Natural killer cell treated with Interleukin-12 subunit alpha and Interleukin-12 subunit beta and Interleukin-15 and Interleukin-18, amount 100 ng/mL, for 72 hours (primary cell): ENCODE measurements at regions not wholly inside any gene's neighbourhood (a gene's known extent, or its start where the extent isn't known, plus 50 kb on each side); places are given as distances from the start of the nearest gene placed in this dataset.

ENCODE experiments used
- ATAC-seq, 2 donors: fragments of 150-1000 bp; cut with Tn5 transposase in 1 of 2; sonication (Bioruptor Pico), chemical (Tn5 transposase) in 1 of 2; 2 replicates each; pipeline ENCODE4 v1.10.0; 2021
- DNase-seq: peaks from one replicate; pipeline ENCODE4 v3.0.0; 2022; ENCODE audit warnings: low spot score
- H3K27ac Mint-ChIP-seq, 2 donors: 1 replicate in 1 of 2; 2 replicates in 1 of 2; pipeline ENCODE4 v1.8.0; 2022; ENCODE audit warnings: mixed read lengths in 2 of 2, mild to moderate bottlenecking in 1 of 2, moderate library complexity in 1 of 2
- H3K27me3 Mint-ChIP-seq, 2 donors: 1 replicate in 1 of 2; 2 replicates in 1 of 2; pipeline ENCODE4 v1.8.0; 2022; ENCODE audit warnings: mixed read lengths in 2 of 2
- H3K36me3 Mint-ChIP-seq: one replicate; pipeline ENCODE4 v1.8.0; 2022; ENCODE audit warnings: mixed read lengths
- H3K4me1 Mint-ChIP-seq, 2 donors: 1 replicate in 1 of 2; 2 replicates in 1 of 2; pipeline ENCODE4 v1.8.0; 2022; ENCODE audit warnings: low read depth in 2 of 2, mixed read lengths in 2 of 2, mild to moderate bottlenecking in 1 of 2
- H3K4me3 Mint-ChIP-seq: one replicate; pipeline ENCODE4 v1.8.0; 2022; ENCODE audit warnings: mixed read lengths
- H3K9me3 Mint-ChIP-seq: 2 replicates; pipeline ENCODE4 v1.8.0; 2022; ENCODE audit warnings: mixed read lengths

DNA sequence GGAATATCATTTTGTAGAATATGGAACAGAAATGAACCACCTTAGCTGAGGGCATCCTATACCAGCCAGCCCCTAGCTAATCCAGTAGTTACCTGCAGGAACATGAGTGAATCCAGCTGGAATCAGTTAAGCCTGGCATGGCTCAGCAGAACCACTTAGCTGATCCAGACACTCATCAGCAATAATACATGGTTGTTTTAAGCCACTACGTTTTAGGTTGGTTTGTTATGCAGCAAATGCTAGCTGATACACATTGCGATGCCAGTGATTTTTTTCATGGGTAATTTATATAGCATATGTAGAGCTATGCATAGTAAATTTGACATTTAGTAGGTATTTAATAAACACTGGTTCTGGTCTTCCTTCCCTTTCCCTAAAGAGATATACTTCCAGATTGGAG is 201.9 kb upstream of the JAG1 start:
- Mint-ChIP-seq H3K36me3 (no peaks in the 10 kb centered on the region), H3K27me3 (no peaks in the 10 kb centered on the region), H3K27ac (no peak overlapping the region), H3K4me1 (no peaks in the 10 kb centered on the region), H3K9me3 (no peaks in the 10 kb centered on the region), H3K4me3 (no peak overlapping the region)
- DNase-seq: no peak
- no peak for ATAC-seq

DNA sequence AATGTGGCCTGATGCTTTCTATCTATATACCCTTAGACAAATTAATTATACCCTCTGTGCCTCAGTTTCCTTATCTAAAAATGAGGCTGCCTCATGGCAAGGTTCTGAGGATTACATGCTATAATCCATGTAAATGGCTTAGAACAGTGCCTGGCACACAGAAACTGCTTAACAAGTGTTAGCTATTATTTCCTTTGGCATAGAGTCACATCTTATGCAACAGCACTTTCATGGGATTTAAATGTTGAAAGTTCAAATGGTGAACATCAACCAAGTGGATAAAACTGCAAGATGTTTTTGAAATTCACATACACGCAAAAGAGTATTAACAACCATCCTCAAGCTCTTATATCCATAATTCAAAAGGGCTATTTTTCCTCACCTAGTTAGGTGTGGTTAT is 202.8 kb upstream of the JAG1 start:
- Mint-ChIP-seq H3K27me3 (no peaks in the 10 kb centered on the region), H3K9me3 (no peaks in the 10 kb centered on the region), H3K4me1 (no peaks in the 10 kb centered on the region), H3K36me3 (no peaks in the 10 kb centered on the region), H3K27ac (no peak overlapping the region), H3K4me3 (no peak overlapping the region)
- DNase-seq: no peak
- no peak for ATAC-seq

DNA sequence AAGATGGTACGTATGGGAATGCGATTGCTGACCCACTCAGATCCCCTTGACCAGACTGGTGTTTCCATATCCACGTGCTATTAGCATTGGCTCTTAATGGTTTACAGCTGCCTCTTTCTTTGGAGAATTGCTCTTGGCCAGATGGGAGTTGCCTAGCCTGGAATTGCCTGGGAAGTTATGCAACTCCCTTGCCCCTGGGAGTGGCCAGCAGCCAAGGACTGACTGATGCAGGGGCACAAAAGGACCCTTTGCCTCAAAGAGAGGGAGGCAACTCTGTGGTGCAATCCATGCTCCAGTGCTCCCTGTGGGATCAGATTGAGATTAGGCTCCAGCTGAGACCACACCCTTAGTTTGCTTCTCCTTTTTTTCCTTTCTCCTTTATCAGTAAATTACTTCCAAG is 203.5 kb upstream of the JAG1 start:
- no peak overlapping the region for H3K4me3 Mint-ChIP-seq
- no peak for ATAC-seq
- H3K4me1 Mint-ChIP-seq: no peaks in the 10 kb centered on the region
- no peaks in the 10 kb centered on the region for H3K9me3 Mint-ChIP-seq
- no peak overlapping the region for H3K27ac Mint-ChIP-seq
- no peak for DNase-seq
- no peaks in the 10 kb centered on the region for H3K27me3 Mint-ChIP-seq
- no peaks in the 10 kb centered on the region for H3K36me3 Mint-ChIP-seq

DNA sequence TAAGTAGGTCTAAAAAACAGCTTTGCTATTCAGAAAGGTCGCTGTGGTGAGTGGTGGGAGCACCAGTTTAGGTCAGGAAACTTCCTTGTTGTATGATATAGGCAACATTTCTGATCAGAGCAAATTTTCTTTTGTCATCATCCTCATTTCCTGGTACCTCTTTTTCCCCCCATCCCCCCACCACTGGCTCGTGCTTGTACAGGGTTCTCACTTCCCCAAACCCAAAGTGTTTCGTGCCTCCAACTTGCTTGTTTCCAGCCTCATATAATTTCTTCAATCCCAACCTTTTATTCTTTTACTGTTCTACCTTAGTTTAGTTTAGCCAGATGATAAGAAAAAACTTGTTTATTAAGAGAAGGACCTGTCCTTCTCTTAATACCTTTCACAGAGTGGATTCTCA is 209.4 kb upstream of the JAG1 start:
- Mint-ChIP-seq H3K4me3 (no peak overlapping the region), H3K9me3 (no peaks in the 10 kb centered on the region), H3K27me3 (peaks cover 0 to 3% of the 10 kb centered on the region in 2 donors), H3K27ac (no peak overlapping the region), H3K36me3 (no peaks in the 10 kb centered on the region), H3K4me1 (no peaks in the 10 kb centered on the region)
- no peak for ATAC-seq
- DNase-seq: no peak

DNA sequence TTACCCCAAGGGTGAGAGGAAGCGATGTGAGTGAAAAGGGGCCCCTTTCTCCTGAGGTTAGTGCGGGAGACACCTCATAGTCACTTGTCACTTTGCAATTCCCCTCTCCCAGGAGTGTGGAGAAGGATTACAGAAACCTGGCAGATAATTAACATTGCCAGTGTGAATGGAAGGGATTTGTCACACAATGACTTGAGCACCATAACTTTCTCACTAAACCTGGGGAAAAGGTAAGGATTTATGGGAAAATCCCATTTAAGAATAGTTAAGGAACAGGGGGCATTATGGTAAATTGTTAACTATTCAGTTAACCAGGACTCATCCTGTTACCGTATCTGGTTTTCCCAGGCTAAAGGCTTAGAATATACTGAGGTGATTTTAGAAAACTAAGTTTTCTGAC is 219.5 kb upstream of the JAG1 start:
- H3K27me3 Mint-ChIP-seq: no peaks in the 10 kb centered on the region

DNA sequence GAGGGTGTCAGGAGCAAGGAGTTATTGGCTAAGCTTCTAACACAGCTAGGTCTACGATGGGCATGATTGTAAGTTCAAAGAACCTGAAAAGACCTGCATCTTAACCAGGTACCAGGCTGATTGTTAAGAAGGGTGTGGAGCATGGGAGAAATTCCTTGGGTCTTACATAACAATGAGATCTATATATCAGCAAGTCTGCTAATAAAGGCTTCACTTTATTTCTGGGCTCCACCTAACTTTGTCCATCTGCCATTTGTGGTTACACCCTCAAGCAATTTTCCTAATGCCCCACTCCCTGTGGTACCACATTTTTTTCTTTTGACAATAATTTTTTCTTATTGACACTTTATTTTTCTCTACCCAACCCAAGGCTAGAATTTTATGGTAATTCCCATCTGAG is 223.5 kb upstream of the JAG1 start:
- no peaks in the 10 kb centered on the region for H3K27me3 Mint-ChIP-seq
- H3K27ac Mint-ChIP-seq: no peak overlapping the region
- H3K4me1 Mint-ChIP-seq: no peaks in the 10 kb centered on the region
- no peak for DNase-seq
- no peaks in the 10 kb centered on the region for H3K36me3 Mint-ChIP-seq
- peaks cover 12% of the 10 kb centered on the region for H3K9me3 Mint-ChIP-seq
- no peak for ATAC-seq
- H3K4me3 Mint-ChIP-seq: no peak overlapping the region

More for the DNA sequence above, 219.5 kb upstream of the JAG1 start:
- no peaks in the 10 kb centered on the region for H3K36me3 Mint-ChIP-seq
- DNase-seq (no peak), ATAC-seq (no peak)
- peaks cover 12% of the 10 kb centered on the region for H3K9me3 Mint-ChIP-seq
- H3K4me1 Mint-ChIP-seq: no peaks in the 10 kb centered on the region
- H3K27ac Mint-ChIP-seq: no peak overlapping the region
- no peak overlapping the region for H3K4me3 Mint-ChIP-seq

DNA sequence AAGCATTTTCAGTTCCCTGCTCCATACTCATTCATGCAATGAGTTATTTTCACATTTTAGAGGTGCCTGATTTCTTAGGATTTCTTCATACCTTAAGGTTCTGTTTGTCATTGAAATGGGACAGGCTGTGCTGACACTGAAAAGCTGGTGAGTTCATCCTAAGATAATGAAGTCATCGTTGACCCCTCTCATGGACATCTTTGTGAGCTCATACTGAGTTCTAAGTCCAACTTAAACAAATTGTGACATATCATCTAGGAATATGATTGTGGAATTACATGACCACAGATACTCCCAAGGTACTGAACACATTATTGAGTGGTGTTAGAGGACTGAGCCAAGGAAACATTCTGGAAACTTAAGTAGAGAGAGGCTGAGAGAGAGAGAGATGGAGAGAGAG is 224.8 kb upstream of the JAG1 start:
- Mint-ChIP-seq H3K36me3 (no peaks in the 10 kb centered on the region), H3K4me1 (no peaks in the 10 kb centered on the region), H3K4me3 (no peak overlapping the region), H3K27ac (no peak overlapping the region), H3K27me3 (no peaks in the 10 kb centered on the region), H3K9me3 (peaks cover 12% of the 10 kb centered on the region)
- DNase-seq: no peak
- no peak for ATAC-seq

DNA sequence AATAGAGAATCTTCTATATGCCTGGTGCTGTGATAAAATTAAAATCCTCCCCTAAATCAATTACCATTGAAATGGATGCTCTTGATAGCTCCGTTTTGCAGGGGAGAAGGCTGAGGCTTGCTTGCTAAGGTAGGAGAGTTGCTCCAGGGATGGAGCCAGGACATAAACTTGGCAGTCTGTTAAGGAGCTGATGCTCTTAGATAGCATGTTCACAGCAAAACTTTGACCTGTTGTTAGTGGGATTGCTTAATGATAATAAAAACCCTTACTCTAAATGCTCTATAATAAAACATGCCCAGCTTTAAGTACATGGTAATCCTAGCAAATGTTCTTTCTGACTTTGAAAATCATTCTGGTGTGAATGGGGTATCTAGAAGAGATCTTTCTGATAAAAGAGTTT is 228.4 kb upstream of the JAG1 start:
- Mint-ChIP-seq H3K36me3 (no peaks in the 10 kb centered on the region), H3K4me3 (no peak overlapping the region), H3K4me1 (no peaks in the 10 kb centered on the region), H3K27ac (no peak overlapping the region), H3K9me3 (peaks cover 5% of the 10 kb centered on the region), H3K27me3 (no peaks in the 10 kb centered on the region)
- ATAC-seq (no peak), DNase-seq (no peak)

DNA sequence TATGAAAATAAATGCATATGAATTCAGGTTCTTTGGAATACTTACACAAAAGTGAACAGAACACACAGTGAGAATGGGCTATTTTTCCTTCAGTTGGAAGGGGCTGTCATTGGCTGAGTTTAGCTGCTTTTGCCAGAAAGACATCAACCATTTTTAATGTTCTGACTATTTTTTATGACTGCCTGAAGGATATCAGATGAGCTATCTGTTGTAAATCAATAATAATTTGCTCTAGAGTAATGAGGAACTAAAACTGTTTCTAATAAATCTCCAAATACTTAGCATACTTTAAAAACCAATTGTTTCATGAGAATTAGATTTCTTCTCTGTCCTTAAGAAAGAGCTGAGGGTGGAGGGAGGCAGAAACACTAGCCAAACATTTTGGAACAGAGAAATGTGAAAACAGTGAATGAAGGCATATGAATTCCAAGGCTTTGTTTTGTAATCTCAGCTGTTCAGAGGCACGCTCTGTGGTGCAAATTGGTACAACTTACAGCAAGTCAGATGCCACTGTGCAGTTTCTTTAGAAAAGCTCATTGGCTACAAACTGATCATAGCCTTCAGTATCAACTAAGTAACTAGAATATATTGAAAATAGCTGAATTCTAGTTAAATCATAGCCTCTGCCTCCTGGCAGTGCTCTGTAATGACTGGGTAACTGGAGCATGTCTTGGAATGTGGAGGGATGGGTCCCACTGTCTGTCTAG is 228.9 kb upstream of the JAG1 start:
- no peak for ATAC-seq
- no peaks in the 10 kb centered on the region for H3K27me3 Mint-ChIP-seq
- H3K36me3 Mint-ChIP-seq: no peaks in the 10 kb centered on the region
- DNase-seq: no peak
- no peaks in the 10 kb centered on the region for H3K4me1 Mint-ChIP-seq
- no peak overlapping the region for H3K27ac Mint-ChIP-seq
- no peak overlapping the region for H3K4me3 Mint-ChIP-seq
- H3K9me3 Mint-ChIP-seq: peaks cover 3% of the 10 kb centered on the region

DNA sequence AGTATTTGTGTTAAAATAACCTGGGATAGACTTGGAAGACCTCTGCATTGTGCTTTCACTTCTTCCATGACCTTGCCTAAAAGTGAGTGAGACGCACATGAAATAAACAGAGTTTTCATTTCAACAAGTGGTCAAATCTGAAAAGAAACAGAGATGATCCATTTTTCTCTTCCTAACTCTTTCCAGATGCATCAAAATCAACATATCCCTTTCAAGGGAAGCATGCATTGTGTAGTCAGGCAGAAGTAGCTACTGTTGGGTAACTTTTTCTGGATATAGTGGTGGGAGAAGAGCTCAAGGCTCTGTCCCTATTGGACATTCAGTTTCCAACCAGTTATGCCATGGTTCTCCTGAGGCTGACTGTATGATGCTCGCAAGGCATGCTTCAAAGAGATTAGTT is 233.0 kb upstream of the JAG1 start:
- no peak overlapping the region for H3K27ac Mint-ChIP-seq
- DNase-seq (no peak), ATAC-seq (no peak)
- no peak overlapping the region for H3K4me3 Mint-ChIP-seq
- H3K36me3 Mint-ChIP-seq: no peaks in the 10 kb centered on the region
- H3K27me3 Mint-ChIP-seq: peaks cover 0 to 2% of the 10 kb centered on the region in 2 donors
- H3K4me1 Mint-ChIP-seq: no peaks in the 10 kb centered on the region
- peaks cover 2% of the 10 kb centered on the region for H3K9me3 Mint-ChIP-seq

DNA sequence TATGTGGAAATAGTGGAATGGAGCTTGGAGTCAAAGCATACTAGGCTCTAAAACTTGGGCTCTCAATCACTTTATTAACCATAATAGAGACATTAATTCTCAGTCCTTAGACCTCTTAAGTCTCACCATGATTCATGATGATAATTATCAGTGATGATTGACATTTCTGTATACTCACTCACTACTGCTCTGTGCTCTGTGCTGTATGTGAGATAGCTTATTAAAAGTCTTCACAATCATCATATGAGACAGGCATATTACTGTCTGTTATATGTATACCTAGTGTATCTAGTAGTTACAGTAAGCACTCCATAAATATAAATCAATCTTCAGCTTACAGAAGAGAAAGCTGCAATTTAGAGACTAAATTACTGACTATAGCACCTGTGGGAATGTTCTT is 236.0 kb upstream of the JAG1 start:
- ATAC-seq (no peak), DNase-seq (no peak)
- no peaks in the 10 kb centered on the region for H3K36me3 Mint-ChIP-seq
- H3K27ac Mint-ChIP-seq: no peak overlapping the region
- H3K27me3 Mint-ChIP-seq: peaks cover 0 to 2% of the 10 kb centered on the region in 2 donors
- H3K4me1 Mint-ChIP-seq: no peaks in the 10 kb centered on the region
- H3K4me3 Mint-ChIP-seq: no peak overlapping the region
- H3K9me3 Mint-ChIP-seq: peaks cover 2% of the 10 kb centered on the region

DNA sequence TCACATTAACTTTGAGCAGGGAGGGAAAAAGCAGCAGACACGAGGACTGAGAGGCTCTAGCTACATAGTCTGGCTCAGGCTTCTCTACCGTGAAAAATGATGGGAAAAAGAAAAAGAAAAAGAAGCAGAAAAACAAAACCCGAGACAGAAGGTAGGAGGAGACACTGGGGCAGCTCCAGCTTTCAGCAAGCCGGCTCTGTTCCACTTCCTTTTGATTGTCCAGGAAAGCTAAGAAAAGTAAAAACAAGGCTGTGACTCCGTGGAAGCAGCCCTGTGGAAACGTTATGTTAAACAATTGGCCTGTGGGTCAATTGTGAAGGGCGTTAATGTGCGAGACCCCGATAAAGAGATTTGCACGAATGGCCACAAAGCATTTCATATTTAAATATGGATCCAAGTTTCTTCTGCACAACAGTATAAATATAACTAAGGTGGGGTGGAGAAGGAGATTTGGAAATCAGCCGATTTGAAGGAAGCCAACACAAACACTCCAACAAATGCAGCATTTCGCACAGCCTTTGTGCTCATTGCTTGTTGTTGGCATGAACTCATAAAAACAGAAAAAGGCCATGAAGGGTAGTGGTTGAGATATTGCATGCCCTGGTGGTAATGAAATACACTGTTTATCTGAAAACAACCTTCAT is 236.9 kb upstream of the JAG1 start:
- ATAC-seq (no peak), DNase-seq (no peak)
- Mint-ChIP-seq H3K27ac (no peak overlapping the region), H3K36me3 (no peaks in the 10 kb centered on the region), H3K4me3 (no peak overlapping the region), H3K27me3 (peaks cover 0 to 2% of the 10 kb centered on the region in 2 donors), H3K4me1 (no peaks in the 10 kb centered on the region), H3K9me3 (peaks cover 2% of the 10 kb centered on the region)

DNA sequence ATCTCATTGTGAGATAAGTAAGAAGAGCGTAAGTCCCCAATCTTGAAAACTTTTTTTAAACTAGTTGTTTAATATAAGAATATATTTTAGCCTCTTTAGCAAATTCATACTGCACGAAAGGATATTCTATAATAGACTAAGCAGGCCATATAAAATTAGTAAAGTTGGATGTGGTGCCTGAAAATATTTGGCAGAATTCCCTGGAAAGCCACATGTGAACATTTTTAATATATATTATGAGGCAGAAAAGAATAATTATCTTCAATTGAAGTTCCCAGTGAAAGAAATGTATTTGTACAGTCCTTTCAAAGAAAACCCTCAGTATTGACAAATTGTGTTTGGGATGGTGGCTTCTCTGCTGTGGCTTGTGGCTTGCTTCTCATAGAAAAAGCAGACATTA is 237.5 kb upstream of the JAG1 start:
- H3K4me3 Mint-ChIP-seq: no peak overlapping the region
- H3K9me3 Mint-ChIP-seq: peaks cover 2% of the 10 kb centered on the region
- no peaks in the 10 kb centered on the region for H3K4me1 Mint-ChIP-seq
- peaks cover 0 to 2% of the 10 kb centered on the region in 2 donors for H3K27me3 Mint-ChIP-seq
- no peak overlapping the region for H3K27ac Mint-ChIP-seq
- H3K36me3 Mint-ChIP-seq: no peaks in the 10 kb centered on the region
- no peak for ATAC-seq
- no peak for DNase-seq

DNA sequence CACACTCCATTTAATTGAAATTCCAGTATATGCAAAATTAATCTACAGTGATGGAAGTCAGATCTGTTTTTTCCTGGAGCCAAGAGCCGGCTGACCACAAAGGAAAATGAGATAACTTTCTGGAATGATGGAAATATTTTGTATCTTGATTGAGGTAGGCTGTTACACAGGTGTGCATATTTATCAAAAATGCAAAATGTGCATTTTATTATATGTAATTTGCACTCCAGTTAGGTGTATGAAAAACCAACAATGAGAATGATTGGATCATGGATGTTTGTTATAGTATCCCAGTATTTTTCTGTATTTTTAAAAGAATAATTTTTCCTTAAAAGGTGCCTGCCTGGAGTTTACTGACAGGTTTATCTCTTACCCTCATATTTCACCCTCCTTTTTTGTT is 242.0 kb upstream of the JAG1 start:
- DNase-seq (no peak), ATAC-seq (no peak)
- Mint-ChIP-seq H3K4me3 (no peak overlapping the region), H3K36me3 (no peaks in the 10 kb centered on the region), H3K27me3 (peaks cover 0 to 4% of the 10 kb centered on the region in 2 donors), H3K27ac (no peak overlapping the region), H3K9me3 (peaks cover 7% of the 10 kb centered on the region), H3K4me1 (no peaks in the 10 kb centered on the region)

DNA sequence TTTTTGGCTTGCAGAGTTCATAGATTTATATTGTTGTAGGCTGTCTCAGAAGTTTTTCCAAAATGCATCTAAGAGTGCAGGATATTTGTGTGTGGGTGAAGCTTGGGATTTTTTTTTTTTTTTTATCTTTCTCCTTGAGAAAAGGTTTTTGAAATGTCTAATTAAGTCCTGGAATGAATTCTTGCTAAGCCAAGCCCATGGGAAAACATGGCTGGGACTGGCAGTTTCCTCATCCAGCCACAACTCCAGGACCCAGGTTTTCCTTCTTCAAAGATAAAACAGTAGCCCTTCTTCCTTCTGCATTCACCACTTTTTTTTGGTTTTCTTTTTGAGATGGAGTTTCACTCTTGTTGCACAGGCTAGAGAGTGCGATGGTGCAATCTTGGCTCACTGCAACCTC is 242.5 kb upstream of the JAG1 start:
- H3K27me3 Mint-ChIP-seq: peaks cover 0 to 4% of the 10 kb centered on the region in 2 donors
- H3K9me3 Mint-ChIP-seq: peaks cover 7% of the 10 kb centered on the region
- no peak overlapping the region for H3K4me3 Mint-ChIP-seq
- H3K36me3 Mint-ChIP-seq: no peaks in the 10 kb centered on the region
- no peaks in the 10 kb centered on the region for H3K4me1 Mint-ChIP-seq
- no peak for ATAC-seq
- no peak overlapping the region for H3K27ac Mint-ChIP-seq
- no peak for DNase-seq
